Epithelial cell of proximal tubule (primary cell): ENCODE measurements at regions not wholly inside any gene's neighbourhood (a gene's known extent, or its start where the extent isn't known, plus 50 kb on each side); places are given as distances from the start of the nearest gene placed in this dataset.

Source experiments
- DNase-seq: peaks from one replicate; pipeline ENCODE4 v3.0.0-alpha.2; 2011; ENCODE audit warnings: low read depth
- H3K4me3 ChIP-seq: 2 replicates; pipeline ENCODE4 v1.5.1; 2011; ENCODE audit warnings: low read depth, mild to moderate bottlenecking, low read length
- TF ChIP-seq, protein P1 (sequence below): conservative IDR thresholded peaks from 2 replicates; pipeline ENCODE4 v1.5.1; 2012; ENCODE audit warnings: low read depth, mild to moderate bottlenecking, low read length

DNA sequence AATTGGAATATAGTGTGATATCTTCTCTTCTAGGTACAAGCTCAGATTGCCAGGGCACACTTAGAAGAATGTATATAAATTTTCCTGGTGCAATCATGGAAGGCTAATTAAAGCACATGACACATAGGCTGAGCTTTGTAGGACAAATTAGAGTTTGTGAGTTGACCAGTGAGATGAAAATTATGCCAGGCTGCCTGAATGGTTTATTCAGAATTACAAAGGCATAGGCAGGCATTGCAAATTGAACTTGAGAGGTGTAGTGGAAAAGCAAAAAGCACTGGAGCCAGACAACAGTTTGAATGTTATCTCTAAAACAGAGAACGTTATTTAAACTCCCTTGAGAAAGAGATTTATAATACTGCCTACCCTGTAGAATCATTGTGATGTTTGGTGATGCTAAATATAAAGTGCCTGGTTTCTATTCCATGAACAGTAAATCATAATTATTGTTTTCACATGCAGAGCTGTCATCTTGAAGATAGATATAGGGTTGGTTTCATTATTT lies 712.1 kb downstream of the TBC1D32 start:
- H3K4me3 ChIP-seq: no peak overlapping the region
- DNase-seq: no peak
- TF ChIP-seq, protein P1, sequence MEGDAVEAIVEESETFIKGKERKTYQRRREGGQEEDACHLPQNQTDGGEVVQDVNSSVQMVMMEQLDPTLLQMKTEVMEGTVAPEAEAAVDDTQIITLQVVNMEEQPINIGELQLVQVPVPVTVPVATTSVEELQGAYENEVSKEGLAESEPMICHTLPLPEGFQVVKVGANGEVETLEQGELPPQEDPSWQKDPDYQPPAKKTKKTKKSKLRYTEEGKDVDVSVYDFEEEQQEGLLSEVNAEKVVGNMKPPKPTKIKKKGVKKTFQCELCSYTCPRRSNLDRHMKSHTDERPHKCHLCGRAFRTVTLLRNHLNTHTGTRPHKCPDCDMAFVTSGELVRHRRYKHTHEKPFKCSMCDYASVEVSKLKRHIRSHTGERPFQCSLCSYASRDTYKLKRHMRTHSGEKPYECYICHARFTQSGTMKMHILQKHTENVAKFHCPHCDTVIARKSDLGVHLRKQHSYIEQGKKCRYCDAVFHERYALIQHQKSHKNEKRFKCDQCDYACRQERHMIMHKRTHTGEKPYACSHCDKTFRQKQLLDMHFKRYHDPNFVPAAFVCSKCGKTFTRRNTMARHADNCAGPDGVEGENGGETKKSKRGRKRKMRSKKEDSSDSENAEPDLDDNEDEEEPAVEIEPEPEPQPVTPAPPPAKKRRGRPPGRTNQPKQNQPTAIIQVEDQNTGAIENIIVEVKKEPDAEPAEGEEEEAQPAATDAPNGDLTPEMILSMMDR: no peak

GRCh38 chr6:120620900-120621299 lies 713.4 kb downstream of the TBC1D32 start:
- DNase-seq: no peak
- TF ChIP-seq, protein P1: no peak
- H3K4me3 ChIP-seq: no peak overlapping the region

- DNase-seq: no peak
- TF ChIP-seq, protein P1: no peak
- no peak overlapping the region for H3K4me3 ChIP-seq
Measured at GRCh38 chr6:120615238-120615637, 719.0 kb downstream of the TBC1D32 start.

DNA sequence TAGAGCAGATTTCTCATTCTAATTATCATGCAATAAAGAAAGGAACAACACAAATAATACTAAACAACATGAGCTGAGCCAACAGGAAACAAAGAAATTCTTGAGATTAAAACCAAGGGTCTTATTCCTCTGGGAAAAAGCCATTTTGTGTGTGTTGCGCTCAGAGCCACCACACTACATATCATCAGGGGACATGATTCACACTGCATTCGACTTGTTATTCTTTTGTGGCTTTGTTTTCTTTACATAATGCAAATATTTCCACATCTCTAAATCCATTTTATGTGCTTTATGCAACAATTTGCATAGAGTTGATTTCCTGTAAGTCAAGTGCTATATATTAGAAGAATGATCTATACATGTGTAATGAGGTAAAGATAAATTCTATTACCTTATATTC lies 719.6 kb downstream of the TBC1D32 start:
- no peak for DNase-seq
- TF ChIP-seq, protein P1: no peak
- no peak overlapping the region for H3K4me3 ChIP-seq

- no peak overlapping the region for H3K4me3 ChIP-seq
- TF ChIP-seq, protein P1: no peak
- DNase-seq: no peak
Measured at GRCh38 chr6:120608826-120609225, 725.5 kb downstream of the TBC1D32 start.

GRCh38 chr6:120606743-120607142 lies 727.5 kb downstream of the TBC1D32 start:
- TF ChIP-seq, protein P1: no peak
- no peak for DNase-seq

DNA sequence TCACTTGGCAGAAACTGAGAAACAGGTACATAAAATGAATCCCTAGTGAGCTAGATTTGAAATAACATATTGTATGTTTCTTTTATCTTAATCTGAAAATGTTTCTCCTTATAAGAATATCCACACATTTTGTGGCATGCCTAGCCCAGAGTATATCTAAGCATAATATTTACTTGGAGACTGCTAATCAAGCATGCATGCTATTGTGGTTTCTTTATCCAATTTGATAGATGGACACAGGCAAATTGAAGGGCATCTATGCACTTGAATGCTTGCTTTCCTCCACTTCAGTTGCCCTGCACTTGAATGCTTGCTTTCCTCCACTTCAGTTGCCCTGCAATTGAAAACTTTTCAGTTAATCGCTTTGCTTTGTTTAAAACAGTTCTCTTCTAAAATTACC lies 729.8 kb downstream of the TBC1D32 start:
- no peak for DNase-seq
- TF ChIP-seq, protein P1: no peak
- no peak overlapping the region for H3K4me3 ChIP-seq

More at GRCh38 chr6:120606743-120607142, 727.5 kb downstream of the TBC1D32 start:
- no peak overlapping the region for H3K4me3 ChIP-seq
